GM13977 (cell line): ENCODE measurements at regions not wholly inside any gene's neighbourhood (a gene's known extent, or its start where the extent isn't known, plus 50 kb on each side); places are given as distances from the start of the nearest gene placed in this dataset.

Experiments used
- DNase-seq: peaks from one replicate; pipeline ENCODE4 v3.0.0; 2012; ENCODE audit warnings: low spot score
- CTCF ChIP-seq: IDR thresholded peaks from 2 replicates; pipeline ENCODE4 v1.5.1; 2012; ENCODE audit warnings: mild to moderate bottlenecking, control low read depth; ENCODE audit not compliant: insufficient read depth; ENCODE audit errors: extremely low read depth, missing control alignments
- in situ Hi-C: fragments of 300-500 bp; cut with MboI; formaldehyde crosslinking; loops from one replicate; pipeline ENCODE4 v1.12.0; 2022; ENCODE audit warnings: low sequenced_read_pairs, low pct_unique_long_range_greater_than_20kb, mixed read lengths, inconsistent platforms; ENCODE audit not compliant: unreplicated experiment

DNA sequence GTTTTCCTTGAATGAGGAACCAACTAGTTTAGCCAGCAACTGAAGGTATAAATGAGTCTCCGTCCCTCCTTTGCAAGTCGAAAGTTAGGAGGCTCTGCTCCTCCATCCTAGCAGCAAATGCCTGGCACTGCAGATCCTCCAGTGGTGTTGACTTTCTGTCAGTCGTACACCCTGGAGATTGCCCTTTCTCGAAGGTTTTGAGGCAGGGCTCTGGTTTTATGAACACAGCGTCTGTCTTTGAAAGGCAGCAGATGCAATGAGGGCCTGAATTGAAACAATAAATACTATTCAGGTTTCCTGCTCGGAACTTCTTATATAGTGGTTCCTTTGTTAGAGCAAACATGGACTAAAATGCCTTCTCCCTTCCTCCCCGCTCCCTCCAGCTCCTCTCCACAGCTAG, 284.0 kb downstream of the TMEM38B start:
- TF ChIP-seq CTCF, result no peak
- DNase-seq, result no peak
- in situ Hi-C loops, result no loop called here

DNA sequence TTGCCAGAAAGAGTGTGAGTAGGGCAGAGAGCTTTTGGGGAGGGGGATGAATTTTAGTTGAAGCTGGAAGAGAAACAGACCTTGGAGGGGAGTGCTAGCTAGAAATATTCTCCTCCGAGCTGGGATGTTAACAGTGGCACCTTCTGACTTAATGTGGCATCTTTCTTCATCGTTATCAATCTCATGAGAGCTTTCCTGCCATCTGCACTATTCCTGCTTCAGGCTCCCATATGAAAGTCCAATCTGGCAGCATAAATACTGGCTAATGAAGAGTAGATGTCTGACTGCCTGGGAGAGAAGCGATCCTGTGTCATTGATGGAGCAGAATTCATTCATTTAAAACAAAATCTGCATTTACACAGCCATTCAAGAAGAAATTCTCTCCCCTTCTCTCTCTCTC, 284.5 kb downstream of the TMEM38B start:
- DNase-seq, result no peak
- no peak for TF ChIP-seq CTCF
- in situ Hi-C loops, result no loop called here

- no peak for TF ChIP-seq CTCF
These were observed 284.9 kb downstream of the TMEM38B start for GRCh38 chr9:105979290-105979689.

GRCh38 chr9:105984714-105985113, 290.4 kb downstream of the TMEM38B start:
- DNase-seq, result no peak
- no peak for TF ChIP-seq CTCF
- in situ Hi-C loops, result no loop called here

More at GRCh38 chr9:105979290-105979689, 284.9 kb downstream of the TMEM38B start:
- in situ Hi-C loops, result no loop called here
- no peak for DNase-seq

DNA sequence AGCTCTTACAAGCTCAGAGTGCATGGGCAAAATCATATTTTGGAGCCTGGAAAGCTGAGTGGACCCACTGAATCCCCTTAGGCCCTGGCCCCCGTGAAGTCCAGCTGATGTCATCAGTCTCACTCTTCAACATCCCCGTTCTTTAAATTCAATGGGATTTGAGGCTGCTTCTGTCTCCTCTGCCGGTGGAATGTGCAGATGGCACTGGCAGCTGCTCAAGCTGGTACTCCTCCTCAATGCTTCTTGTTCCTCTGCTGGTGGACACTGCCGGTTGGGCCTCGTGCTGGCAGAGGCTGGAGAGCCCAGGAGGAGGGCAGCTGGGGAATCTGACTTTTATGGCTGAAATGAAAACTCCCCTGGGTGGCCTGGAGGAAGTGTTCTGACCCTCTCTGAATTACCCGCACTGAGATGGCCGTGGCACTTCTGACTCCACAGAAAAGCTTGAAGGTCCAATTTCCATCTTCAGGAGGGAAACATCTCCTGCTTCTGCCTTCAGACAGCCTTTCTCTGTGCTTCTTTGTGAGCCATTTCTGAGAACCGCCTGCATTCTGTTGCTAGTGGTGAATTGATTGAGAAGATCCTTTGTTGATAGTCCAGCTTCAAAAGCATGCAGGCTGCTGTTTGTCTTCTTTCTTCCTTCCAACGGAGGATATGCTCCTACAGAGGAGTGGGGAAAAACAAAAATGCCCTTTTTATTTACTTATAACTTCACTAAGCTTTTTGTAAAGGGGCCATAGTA, 298.9 kb downstream of the TMEM38B start:
- TF ChIP-seq CTCF, result no peak
- in situ Hi-C loops, result no loop called here
- no peak for DNase-seq

GRCh38 chr9:105993921-105994715, 299.8 kb downstream of the TMEM38B start:
- DNase-seq, result no peak
- no peak for TF ChIP-seq CTCF
- in situ Hi-C loops, result no loop called here
